Upper lobe of left lung (tissue), 4 donors: ENCODE measurements at regions not wholly inside any gene's neighbourhood (a gene's known extent, or its start where the extent isn't known, plus 50 kb on each side); places are given as distances from the start of the nearest gene placed in this dataset.
"Not testable (repeated sequence)": the region's sequence is repeated elsewhere in the genome, so short reads cannot be mapped to it uniquely, and the experiment has no call there.

ENCODE experiments used
- EP300 ChIP-seq, 4 donors: sonication (generic); formaldehyde crosslinking; IDR thresholded peaks; one replicate each; pipeline ENCODE4 v1.5.1; 2017; ENCODE audit warnings: antibody characterized with exemption in 4 of 4, control low read depth in 2 of 4
- POLR2A ChIP-seq, 4 donors: fragments of 450-650 bp; IDR thresholded peaks; one replicate each; pipeline ENCODE4 v1.5.1; 2016 to 2017; ENCODE audit warnings: antibody characterized with exemption in 4 of 4, mild to moderate bottlenecking in 2 of 4
- POLR2AphosphoS5 ChIP-seq, 2 donors: sonication (generic); formaldehyde crosslinking; IDR thresholded peaks; one replicate each; pipeline ENCODE4 v1.5.1; 2017; ENCODE audit warnings: antibody characterized with exemption in 2 of 2
- TF ChIP-seq, protein P1 (sequence below), 6 experiments: fragments of 450-650 bp in 4 of 6; fragments of 200-600 bp in 2 of 6; sonication (generic) in 2 of 6; IDR thresholded peaks; one replicate each; pipeline ENCODE4 v1.5.1; 2016 to 2019; ENCODE audit warnings: antibody characterized with exemption in 6 of 6

DNA sequence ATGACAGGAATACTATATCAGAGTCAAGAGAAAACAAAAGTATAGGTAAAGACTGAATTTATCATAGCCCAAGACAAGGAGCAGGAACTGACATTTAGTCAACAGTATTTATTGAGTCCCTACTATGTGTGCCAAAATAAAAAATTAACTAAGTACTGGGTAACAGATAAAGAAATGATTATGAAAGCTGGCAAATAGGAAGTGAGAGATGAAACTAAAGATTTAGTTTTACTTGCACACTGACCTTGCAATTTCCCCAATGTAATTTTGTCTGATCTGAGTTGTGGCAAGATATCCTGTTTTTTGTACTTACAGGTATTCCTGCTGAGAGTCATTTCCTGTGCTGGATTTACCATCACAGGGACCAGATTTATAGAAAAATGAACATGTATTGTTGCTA, 123.2 kb downstream of the ZFY start:
- TF ChIP-seq, protein P1, sequence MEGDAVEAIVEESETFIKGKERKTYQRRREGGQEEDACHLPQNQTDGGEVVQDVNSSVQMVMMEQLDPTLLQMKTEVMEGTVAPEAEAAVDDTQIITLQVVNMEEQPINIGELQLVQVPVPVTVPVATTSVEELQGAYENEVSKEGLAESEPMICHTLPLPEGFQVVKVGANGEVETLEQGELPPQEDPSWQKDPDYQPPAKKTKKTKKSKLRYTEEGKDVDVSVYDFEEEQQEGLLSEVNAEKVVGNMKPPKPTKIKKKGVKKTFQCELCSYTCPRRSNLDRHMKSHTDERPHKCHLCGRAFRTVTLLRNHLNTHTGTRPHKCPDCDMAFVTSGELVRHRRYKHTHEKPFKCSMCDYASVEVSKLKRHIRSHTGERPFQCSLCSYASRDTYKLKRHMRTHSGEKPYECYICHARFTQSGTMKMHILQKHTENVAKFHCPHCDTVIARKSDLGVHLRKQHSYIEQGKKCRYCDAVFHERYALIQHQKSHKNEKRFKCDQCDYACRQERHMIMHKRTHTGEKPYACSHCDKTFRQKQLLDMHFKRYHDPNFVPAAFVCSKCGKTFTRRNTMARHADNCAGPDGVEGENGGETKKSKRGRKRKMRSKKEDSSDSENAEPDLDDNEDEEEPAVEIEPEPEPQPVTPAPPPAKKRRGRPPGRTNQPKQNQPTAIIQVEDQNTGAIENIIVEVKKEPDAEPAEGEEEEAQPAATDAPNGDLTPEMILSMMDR (IDR thresholded peaks at IDR 0.05): not testable (repeated sequence)
- TF ChIP-seq POLR2A, POLR2AphosphoS5, EP300 (IDR thresholded peaks at IDR 0.05): not testable (repeated sequence)
